Ascending aorta (tissue), 2 donors: ENCODE measurements at regions not wholly inside any gene's neighbourhood (a gene's known extent, or its start where the extent isn't known, plus 50 kb on each side); places are given as distances from the start of the nearest gene placed in this dataset.
"Not testable (repeated sequence)": the region's sequence is repeated elsewhere in the genome, so short reads cannot be mapped to it uniquely, and the experiment has no call there.

Source experiments
- DNase-seq, 2 donors: peaks; one replicate each; pipeline ENCODE4 v3.0.0-alpha.2; 2019; ENCODE audit warnings: low spot score in 2 of 2
- H3K27ac ChIP-seq, 2 donors: fragments of 200-600 bp; sonication (generic); one replicate each; pipeline ENCODE4 v1.5.1; 2016 to 2017; ENCODE audit warnings: mild to moderate bottlenecking in 1 of 2
- H3K27me3 ChIP-seq: fragments of 200-600 bp; sonication (generic); one replicate; pipeline ENCODE4 v1.5.1; 2017
- H3K36me3 ChIP-seq, 2 donors: fragments of 200-600 bp; sonication (generic); one replicate each; pipeline ENCODE4 v1.5.1; 2016
- H3K4me1 ChIP-seq, 2 donors: fragments of 200-600 bp; sonication (generic); one replicate each; pipeline ENCODE4 v1.5.1; 2016 to 2017; ENCODE audit warnings: mild to moderate bottlenecking in 1 of 2
- H3K4me3 ChIP-seq, 2 donors: fragments of 200-600 bp; sonication (generic); one replicate each; pipeline ENCODE4 v1.5.1; 2016 to 2017; ENCODE audit warnings: mild to moderate bottlenecking in 1 of 2
- H3K9me3 ChIP-seq, 2 donors: fragments of 200-600 bp; sonication (generic); one replicate each; pipeline ENCODE4 v1.5.1; 2016
- intact Hi-C: fragments of 100-400 bp; cut with DNase I; formaldehyde crosslinking; loops from one replicate; pipeline ENCODE4 v1.15.1; 2023
- TF ChIP-seq, protein P1 (sequence below), 3 experiments: fragments of 200-600 bp in 2 of 3; fragments of 450-650 bp in 1 of 3; sonication (generic) in 2 of 3; IDR thresholded peaks; one replicate each; pipeline ENCODE4 v1.5.1; 2016 to 2019; ENCODE audit warnings: antibody characterized with exemption in 3 of 3, mild to moderate bottlenecking in 1 of 3, moderate library complexity in 1 of 3

DNA sequence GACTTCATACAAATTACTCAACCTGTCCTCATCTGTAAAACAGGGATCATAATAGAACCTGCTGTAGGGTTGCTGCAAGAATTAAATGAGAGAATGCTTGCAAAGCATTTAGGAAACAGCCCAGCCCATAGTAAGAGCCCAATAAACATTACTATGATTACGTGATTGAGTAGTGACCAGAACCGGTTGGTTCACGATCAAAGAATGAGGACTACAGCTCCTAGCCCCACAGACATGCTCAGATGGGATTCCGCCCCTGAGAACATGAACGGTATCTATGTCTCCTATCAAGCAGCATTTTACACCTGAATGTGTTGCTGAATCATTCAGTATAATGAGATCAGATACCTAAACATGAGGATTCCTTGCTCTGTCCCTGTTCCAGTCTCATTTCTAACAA lies 104.8 kb upstream of the ZNF648 start:
- intact Hi-C loops, result no loop called here
- TF ChIP-seq, protein P1, sequence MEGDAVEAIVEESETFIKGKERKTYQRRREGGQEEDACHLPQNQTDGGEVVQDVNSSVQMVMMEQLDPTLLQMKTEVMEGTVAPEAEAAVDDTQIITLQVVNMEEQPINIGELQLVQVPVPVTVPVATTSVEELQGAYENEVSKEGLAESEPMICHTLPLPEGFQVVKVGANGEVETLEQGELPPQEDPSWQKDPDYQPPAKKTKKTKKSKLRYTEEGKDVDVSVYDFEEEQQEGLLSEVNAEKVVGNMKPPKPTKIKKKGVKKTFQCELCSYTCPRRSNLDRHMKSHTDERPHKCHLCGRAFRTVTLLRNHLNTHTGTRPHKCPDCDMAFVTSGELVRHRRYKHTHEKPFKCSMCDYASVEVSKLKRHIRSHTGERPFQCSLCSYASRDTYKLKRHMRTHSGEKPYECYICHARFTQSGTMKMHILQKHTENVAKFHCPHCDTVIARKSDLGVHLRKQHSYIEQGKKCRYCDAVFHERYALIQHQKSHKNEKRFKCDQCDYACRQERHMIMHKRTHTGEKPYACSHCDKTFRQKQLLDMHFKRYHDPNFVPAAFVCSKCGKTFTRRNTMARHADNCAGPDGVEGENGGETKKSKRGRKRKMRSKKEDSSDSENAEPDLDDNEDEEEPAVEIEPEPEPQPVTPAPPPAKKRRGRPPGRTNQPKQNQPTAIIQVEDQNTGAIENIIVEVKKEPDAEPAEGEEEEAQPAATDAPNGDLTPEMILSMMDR (IDR thresholded peaks at IDR 0.05), result no peak

DNA sequence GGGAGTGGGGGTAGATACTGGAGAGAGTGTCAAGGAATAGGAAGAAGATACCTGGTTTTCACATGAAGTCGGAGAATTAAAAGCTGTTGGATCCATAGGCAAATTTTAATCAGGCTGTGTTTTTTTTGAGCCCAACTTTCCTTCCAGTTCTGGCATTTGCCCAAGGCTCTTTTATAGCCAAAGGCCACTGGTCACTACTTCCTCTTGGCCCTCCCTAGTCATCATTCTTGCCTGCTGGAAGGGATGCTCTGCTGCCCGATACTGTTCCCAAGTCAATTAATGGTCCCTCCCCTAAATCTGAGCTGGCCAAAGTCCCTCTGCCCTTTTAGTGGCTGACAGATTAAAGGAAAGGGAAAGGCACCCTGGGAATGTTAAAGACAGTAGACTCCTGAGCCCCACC lies 102.8 kb upstream of the ZNF648 start:
- peak overlapping the region in 1 of 2 donors; percentile 25 for H3K27ac ChIP-seq
- H3K27me3 ChIP-seq, result no peaks in the 10 kb centered on the region
- peaks cover 0 to 8% of the 10 kb centered on the region in 2 donors for H3K9me3 ChIP-seq
- intact Hi-C loops, result no loop called here
- DNase-seq, result no peak
- H3K4me1 ChIP-seq, result peaks cover 3 to 5% of the 10 kb centered on the region in 2 donors
- no peak overlapping the region for H3K4me3 ChIP-seq
- TF ChIP-seq, protein P1 (IDR thresholded peaks at IDR 0.05), result no peak
- no peaks in the 10 kb centered on the region for H3K36me3 ChIP-seq

More for the DNA sequence above, 104.8 kb upstream of the ZNF648 start:
- Histone ChIP-seq H3K9me3 (no peaks in the 10 kb centered on the region), H3K27me3 (no peaks in the 10 kb centered on the region), H3K36me3 (no peaks in the 10 kb centered on the region), H3K4me1 (peaks cover 3 to 5% of the 10 kb centered on the region in 2 donors), H3K27ac (no peak overlapping the region), H3K4me3 (no peak overlapping the region)
- DNase-seq, result no peak

DNA sequence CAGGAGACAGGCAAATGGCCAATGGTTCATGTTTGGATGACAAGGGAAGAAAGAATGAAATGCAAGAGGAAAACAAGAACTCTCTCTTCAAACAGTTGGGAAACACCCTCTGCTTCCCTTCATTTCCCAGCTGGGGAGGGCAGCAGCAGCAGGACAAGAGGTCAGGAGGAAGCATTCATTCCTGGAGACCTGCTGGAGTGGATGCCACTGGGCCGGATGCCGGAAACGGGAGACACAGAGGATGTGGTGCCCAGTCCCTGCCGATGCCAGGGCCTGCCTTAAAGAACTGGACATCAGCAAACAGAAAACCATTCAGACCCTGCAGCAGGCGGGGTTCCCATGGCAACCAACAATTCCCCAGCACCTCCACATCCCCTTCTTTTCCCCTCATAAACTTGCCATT lies 102.3 kb upstream of the ZNF648 start:
- Histone ChIP-seq H3K27ac (peak overlapping the region in 1 of 2 donors; percentile 25), H3K27me3 (no peaks in the 10 kb centered on the region), H3K9me3 (peaks cover 0 to 12% of the 10 kb centered on the region in 2 donors), H3K36me3 (no peaks in the 10 kb centered on the region), H3K4me3 (no peak overlapping the region), H3K4me1 (peaks cover 3 to 5% of the 10 kb centered on the region in 2 donors)
- peak in 1 of 2 donors; percentile 71 for DNase-seq
- intact Hi-C loops, result no loop called here
- TF ChIP-seq, protein P1 (IDR thresholded peaks at IDR 0.05), result no peak

DNA sequence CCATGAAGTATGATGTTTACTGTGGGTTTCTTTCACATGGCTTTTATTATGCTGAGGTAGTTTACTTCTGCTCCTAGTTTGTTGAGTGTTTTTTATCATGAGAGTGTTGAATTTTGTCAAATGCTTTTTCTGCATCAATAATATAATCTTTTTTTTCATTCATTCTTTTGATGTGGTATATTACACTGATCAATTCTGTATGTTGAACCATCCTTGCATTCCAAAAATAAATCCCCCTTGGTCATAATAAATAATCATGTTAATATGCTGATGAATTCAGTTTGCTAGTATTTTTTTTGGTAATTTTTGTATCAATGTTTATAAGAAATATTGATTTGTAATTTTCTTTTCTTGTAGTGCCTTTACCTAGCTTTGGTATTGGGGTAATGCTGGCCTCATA lies 97.9 kb upstream of the ZNF648 start:
- H3K9me3 ChIP-seq, result peaks cover 0 to 14% of the 10 kb centered on the region in 2 donors
- H3K27me3 ChIP-seq, result no peaks in the 10 kb centered on the region
- intact Hi-C loops, result no loop called here
- no peaks in the 10 kb centered on the region for H3K4me1 ChIP-seq
- TF ChIP-seq, protein P1 (IDR thresholded peaks at IDR 0.05), result no peak
- no peak for DNase-seq
- no peak overlapping the region for H3K4me3 ChIP-seq
- H3K27ac ChIP-seq, result no peak overlapping the region
- no peaks in the 10 kb centered on the region for H3K36me3 ChIP-seq

DNA sequence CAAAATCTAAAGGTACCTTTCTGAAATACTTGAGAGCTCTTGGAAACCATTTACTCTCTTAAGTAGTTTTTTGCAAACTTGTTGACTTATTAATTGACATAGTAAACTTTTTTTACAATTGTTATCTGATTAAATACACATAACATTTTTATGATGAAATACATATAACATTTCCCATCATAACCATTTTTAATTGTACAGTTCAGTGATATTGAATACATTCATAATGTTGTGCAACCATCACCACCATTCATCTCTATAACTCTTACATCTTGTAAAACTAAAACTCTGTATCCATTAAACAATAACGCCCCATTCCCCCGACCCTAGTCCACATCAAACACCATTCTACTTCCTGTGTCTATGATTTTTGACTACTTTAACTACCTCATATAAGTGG lies 95.7 kb upstream of the ZNF648 start:
- H3K4me1 ChIP-seq, result no peaks in the 10 kb centered on the region
- H3K27me3 ChIP-seq, result no peaks in the 10 kb centered on the region
- intact Hi-C loops, result no loop called here
- H3K9me3 ChIP-seq, result peaks cover 0 to 14% of the 10 kb centered on the region in 2 donors
- TF ChIP-seq, protein P1 (IDR thresholded peaks at IDR 0.05), result no peak
- no peak overlapping the region for H3K4me3 ChIP-seq
- DNase-seq, result no peak
- H3K36me3 ChIP-seq, result no peaks in the 10 kb centered on the region
- no peak overlapping the region for H3K27ac ChIP-seq

DNA sequence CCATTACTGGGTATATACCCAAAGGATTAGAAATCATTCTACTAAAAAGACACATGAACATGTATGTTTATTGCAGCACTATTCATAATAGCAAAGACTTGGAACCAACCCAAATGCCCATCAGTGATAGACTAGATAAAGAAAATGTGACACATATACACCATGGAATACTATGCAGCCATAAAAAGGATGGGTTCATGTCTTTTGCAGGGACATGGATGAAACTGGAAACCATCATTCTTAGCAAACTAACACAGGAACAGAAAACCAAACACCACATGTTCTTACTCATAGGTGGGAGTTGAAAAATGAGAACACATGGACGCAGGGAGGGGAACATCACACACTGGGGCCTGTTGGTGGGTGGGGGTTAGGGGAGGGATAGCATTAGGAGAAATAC lies 92.9 kb upstream of the ZNF648 start:
- H3K27me3 ChIP-seq, H3K27ac ChIP-seq, H3K4me1 ChIP-seq, H3K4me3 ChIP-seq, H3K36me3 ChIP-seq, intact Hi-C loops, DNase-seq, H3K9me3 ChIP-seq: not testable (repeated sequence)
